SK-N-MC (cell line): ENCODE measurements at regions not wholly inside any gene's neighbourhood (a gene's known extent, or its start where the extent isn't known, plus 50 kb on each side); places are given as distances from the start of the nearest gene placed in this dataset.

Experiments used
- EZH2 ChIP-seq: fragments of 200-600 bp; sonication (generic); IDR thresholded peaks from one replicate; pipeline ENCODE4 v1.6.1; 2017; ENCODE audit warnings: antibody characterized with exemption
- POLR2AphosphoS5 ChIP-seq: IDR thresholded peaks from 2 replicates; pipeline ENCODE4 v1.6.1; 2012; ENCODE audit warnings: mild to moderate bottlenecking, low read depth, low read length, borderline replicate concordance

DNA sequence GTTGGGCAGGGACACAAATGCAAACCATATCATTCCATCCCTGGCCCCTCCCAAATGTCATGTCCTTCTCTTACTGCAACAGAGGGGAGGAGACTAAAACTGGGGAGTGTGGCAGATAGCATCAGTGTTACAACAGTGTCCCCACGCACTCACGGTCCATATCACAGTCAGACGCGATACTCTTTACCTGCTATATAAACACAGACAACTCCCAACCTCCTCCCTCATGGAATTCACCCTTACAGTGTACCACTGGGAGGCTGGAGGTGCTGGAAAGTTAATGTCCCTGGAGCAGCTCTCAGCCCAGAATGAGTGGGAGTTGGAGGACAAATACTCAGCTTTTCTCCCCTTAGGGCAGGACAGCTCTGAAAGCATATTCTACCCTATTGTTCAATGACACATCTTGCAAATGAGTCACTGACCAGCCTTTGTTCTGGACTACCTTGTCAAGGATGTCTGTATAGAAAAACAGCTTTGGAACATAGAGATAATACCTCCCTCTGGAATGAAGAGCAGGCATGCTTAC is 445.9 kb downstream of the SETD4 start:
- TF ChIP-seq POLR2AphosphoS5 (no peak), EZH2 (no peak)
